Thymus (tissue), 11 donors: ENCODE measurements at regions not wholly inside any gene's neighbourhood (a gene's known extent, or its start where the extent isn't known, plus 50 kb on each side); places are given as distances from the start of the nearest gene placed in this dataset.
"Not testable (repeated sequence)": the region's sequence is repeated elsewhere in the genome, so short reads cannot be mapped to it uniquely, and the experiment has no call there.

ENCODE experiments used
- DNase-seq, 9 donors: peaks; one replicate each; pipeline ENCODE4 v3.0.0-alpha.2; 2013; ENCODE audit warnings: low spot score in 9 of 9, low read depth in 6 of 9, missing footprints in 1 of 9
- H3K27ac ChIP-seq, 2 donors: one replicate each; pipeline ENCODE4 v1.5.1; 2013; ENCODE audit warnings: control low read depth in 1 of 2, low read depth in 1 of 2, low read length in 1 of 2, mild to moderate bottlenecking in 1 of 2, moderate library complexity in 1 of 2
- H3K27me3 ChIP-seq, 2 donors: one replicate each; pipeline ENCODE4 v1.5.1; 2013; ENCODE audit warnings: low read length in 1 of 2; ENCODE audit not compliant: control insufficient read depth in 2 of 2, insufficient read depth in 1 of 2
- H3K36me3 ChIP-seq, 2 donors: one replicate each; pipeline ENCODE4 v1.5.1; 2013; ENCODE audit warnings: low read length in 1 of 2, mild to moderate bottlenecking in 1 of 2, moderate library complexity in 1 of 2; ENCODE audit not compliant: control insufficient read depth in 2 of 2, insufficient read depth in 2 of 2
- H3K4me1 ChIP-seq, 2 donors: one replicate each; pipeline ENCODE4 v1.5.1; 2013; ENCODE audit warnings: low read length in 2 of 2; ENCODE audit not compliant: control insufficient read depth in 2 of 2, insufficient read depth in 2 of 2
- H3K4me3 ChIP-seq, 2 donors: one replicate each; pipeline ENCODE4 v1.5.1; 2013; ENCODE audit warnings: low read length in 2 of 2, control low read depth in 1 of 2, mild to moderate bottlenecking in 1 of 2
- H3K9me3 ChIP-seq, 2 donors: one replicate each; pipeline ENCODE4 v1.5.1; 2013; ENCODE audit warnings: low read length in 1 of 2, mild to moderate bottlenecking in 1 of 2; ENCODE audit not compliant: control insufficient read depth in 2 of 2, insufficient read depth in 1 of 2
- WGBS: extraction: QIAGEN DNeasy Blood & Tissue Kit; methylation state at CpG from one replicate; pipeline ENCODE4 v1.1.7; 2013; 5-methylcytosine and 5-hydroxymethylcytosine counted together
- donor health status: healthy.

DNA sequence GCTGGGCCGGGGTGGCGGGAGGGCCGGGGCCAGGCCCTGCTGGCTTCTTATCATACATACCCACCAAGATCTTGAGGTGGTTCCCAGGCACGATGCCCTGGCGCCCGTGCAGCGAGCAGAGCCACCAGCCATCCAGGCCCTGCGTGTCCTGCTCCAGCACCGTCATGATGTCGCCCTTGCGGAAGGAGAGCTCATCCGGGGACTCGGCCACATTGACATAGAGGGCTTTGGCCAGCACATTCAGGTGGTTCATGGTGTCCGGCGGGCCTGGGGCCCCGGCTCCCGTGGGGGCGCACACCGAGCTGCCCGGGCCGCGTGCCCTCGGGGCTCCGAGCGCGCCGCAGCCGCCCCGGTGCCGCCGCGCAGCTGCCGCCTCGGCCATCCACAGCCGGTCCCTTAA lies 467.5 kb downstream of the GOLGA6L6 start:
- H3K9me3 ChIP-seq, H3K27ac ChIP-seq, H3K4me1 ChIP-seq, H3K4me3 ChIP-seq, H3K27me3 ChIP-seq, H3K36me3 ChIP-seq, DNase-seq: not testable (repeated sequence)
- 93% methylated on average over 23 of the region's 35 CpGs for WGBS

DNA sequence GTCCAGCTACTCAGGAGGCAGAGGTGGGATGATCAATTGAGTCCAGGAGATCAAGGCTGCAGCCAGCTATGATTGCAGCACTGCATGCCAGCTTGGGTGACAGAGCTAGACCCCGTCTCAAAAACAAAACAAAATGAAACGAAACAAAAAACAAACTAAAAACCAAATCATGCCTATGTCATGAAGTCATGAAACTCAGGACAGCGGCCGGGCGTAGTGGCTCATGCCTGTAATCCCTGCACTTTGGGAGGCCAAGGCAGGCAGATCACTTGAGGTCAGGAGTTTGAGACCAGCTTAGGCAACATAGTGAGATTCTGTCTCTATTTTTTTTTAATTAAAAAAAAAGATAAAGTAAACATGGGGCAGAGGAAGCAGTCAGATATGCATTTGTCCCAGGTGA lies 472.6 kb downstream of the GOLGA6L6 start:
- not testable (repeated sequence) for H3K4me3 ChIP-seq, DNase-seq, H3K4me1 ChIP-seq, H3K27ac ChIP-seq, H3K36me3 ChIP-seq, H3K27me3 ChIP-seq, H3K9me3 ChIP-seq
- WGBS, result 81% methylated on average over 4 of the region's 5 CpGs

- not testable (repeated sequence) for DNase-seq, H3K27ac ChIP-seq, H3K36me3 ChIP-seq, H3K4me1 ChIP-seq, H3K27me3 ChIP-seq, H3K4me3 ChIP-seq, H3K9me3 ChIP-seq
- WGBS, result 59% methylated on average over 2 of the region's 5 CpGs
Observed at GRCh38 chr15:20066173-20066572, 475.4 kb downstream of the GOLGA6L6 start.

- not testable (repeated sequence) for H3K4me1 ChIP-seq, H3K4me3 ChIP-seq, DNase-seq, H3K9me3 ChIP-seq, H3K27ac ChIP-seq, H3K36me3 ChIP-seq, H3K27me3 ChIP-seq
- 87% methylated on average over 7 of the region's 10 CpGs for WGBS
Observed at GRCh38 chr15:20065508-20065907, 476.1 kb downstream of the GOLGA6L6 start.

DNA sequence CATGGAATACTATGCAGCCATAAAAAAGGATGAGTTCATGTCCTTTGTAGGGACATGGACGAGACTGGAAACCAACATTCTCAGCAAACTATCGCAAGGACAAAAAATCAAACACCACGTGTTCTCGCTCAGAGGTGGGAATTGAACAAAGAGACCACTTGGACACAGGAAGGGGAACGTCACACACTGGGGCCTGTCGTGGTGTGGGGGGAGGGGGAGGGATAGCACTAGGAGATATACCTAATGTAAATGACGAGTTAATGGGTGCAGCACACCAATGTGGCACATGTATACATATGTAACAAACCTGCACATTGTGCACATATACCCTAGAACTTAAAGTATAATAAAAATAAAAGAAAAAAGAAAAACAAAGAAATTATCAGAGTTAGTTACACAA lies 478.4 kb downstream of the GOLGA6L6 start:
- not testable (repeated sequence) for H3K4me1 ChIP-seq, H3K9me3 ChIP-seq, H3K36me3 ChIP-seq, H3K27me3 ChIP-seq, H3K4me3 ChIP-seq, DNase-seq, H3K27ac ChIP-seq
- WGBS, result 81% methylated on average over 7 of the region's 7 CpGs

DNA sequence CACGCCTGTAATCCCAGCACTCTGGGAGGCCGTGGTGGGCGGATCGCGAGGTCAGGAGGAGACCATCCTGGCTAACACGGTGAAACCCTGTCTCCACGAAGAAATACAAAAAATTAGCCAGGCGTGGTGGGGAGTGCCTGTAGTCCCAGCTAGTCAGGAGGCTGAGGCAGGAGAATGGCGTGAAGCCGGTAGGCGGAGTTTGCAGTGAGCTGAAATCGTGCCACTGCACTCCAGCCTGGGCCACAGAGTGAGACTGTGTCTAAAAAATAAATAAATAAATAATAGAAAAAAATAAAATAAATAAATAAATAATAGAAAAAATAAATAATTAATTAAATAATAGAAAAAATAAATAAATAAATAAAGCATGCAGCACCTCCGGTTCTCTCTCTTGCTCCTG lies 480.8 kb downstream of the GOLGA6L6 start:
- H3K4me3 ChIP-seq, H3K27ac ChIP-seq, H3K36me3 ChIP-seq, H3K9me3 ChIP-seq, H3K27me3 ChIP-seq, H3K4me1 ChIP-seq, DNase-seq: not testable (repeated sequence)
- WGBS, result 88% methylated on average over 7 of the region's 13 CpGs

- not testable (repeated sequence) for H3K9me3 ChIP-seq, H3K36me3 ChIP-seq, H3K4me1 ChIP-seq, H3K4me3 ChIP-seq, H3K27ac ChIP-seq, DNase-seq, H3K27me3 ChIP-seq
- WGBS, result 80% methylated on average over 5 of the region's 5 CpGs
Observed at GRCh38 chr15:20056871-20057270, 484.7 kb downstream of the GOLGA6L6 start.

DNA sequence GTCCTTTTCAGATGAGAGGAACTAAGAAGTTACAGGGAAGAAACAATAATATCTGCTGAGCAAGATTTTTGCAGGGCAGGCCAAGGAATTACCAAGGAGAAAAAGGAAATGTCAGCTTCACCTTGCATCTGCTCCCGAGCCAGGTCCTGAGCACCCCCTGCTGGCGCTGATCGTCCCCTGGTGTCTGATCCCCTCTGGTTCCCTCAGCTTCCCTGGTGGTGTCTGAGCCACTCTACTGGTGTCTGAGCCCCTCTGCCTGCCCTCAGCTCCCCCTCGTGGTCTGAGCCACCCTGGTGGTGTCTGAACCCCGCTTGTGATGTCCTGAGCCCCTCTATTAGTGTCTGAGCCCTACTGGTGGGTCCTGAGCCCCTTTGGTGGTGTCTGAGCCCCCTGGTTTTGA lies 485.7 kb downstream of the GOLGA6L6 start:
- WGBS, result 51% methylated on average over 4 of the region's 5 CpGs
- not testable (repeated sequence) for DNase-seq, H3K9me3 ChIP-seq, H3K27me3 ChIP-seq, H3K27ac ChIP-seq, H3K4me3 ChIP-seq, H3K4me1 ChIP-seq, H3K36me3 ChIP-seq

- not testable (repeated sequence) for H3K36me3 ChIP-seq, H3K9me3 ChIP-seq, H3K4me3 ChIP-seq, DNase-seq, H3K27ac ChIP-seq, H3K4me1 ChIP-seq, H3K27me3 ChIP-seq
- WGBS, result 90% methylated on average over 13 of the region's 16 CpGs
Observed at GRCh38 chr15:20048189-20048588, 493.4 kb downstream of the GOLGA6L6 start.

- not testable (repeated sequence) for H3K27ac ChIP-seq, H3K27me3 ChIP-seq, H3K4me3 ChIP-seq, H3K9me3 ChIP-seq, DNase-seq, H3K4me1 ChIP-seq, H3K36me3 ChIP-seq
- WGBS, result no CpG with 5 or more reads among the region's 5 CpGs
Observed at GRCh38 chr15:20045165-20045564, 496.4 kb downstream of the GOLGA6L6 start.
